H54 (cell line): ENCODE measurements at regions not wholly inside any gene's neighbourhood (a gene's known extent, or its start where the extent isn't known, plus 50 kb on each side); places are given as distances from the start of the nearest gene placed in this dataset.
"Not testable (repeated sequence)": the region's sequence is repeated elsewhere in the genome, so short reads cannot be mapped to it uniquely, and the experiment has no call there.

Experiments used
- DNase-seq: peaks from one replicate; pipeline ENCODE4 v3.0.0; 2011; ENCODE audit warnings: low spot score, mixed read lengths; ENCODE audit not compliant: insufficient read length
- FAIRE-seq: peaks from 3 replicates; lab custom pipeline; 2011; peaks lifted over from hg19 to GRCh38; lab: Jason Lieb, UNC
- POLR2A ChIP-seq: IDR thresholded peaks from 2 replicates; pipeline ENCODE4 v1.6.1; 2011; ENCODE audit warnings: low read depth, mild to moderate bottlenecking, low read length

- DNase-seq, result no peak
- no peak for TF ChIP-seq POLR2A
- FAIRE-seq, result no peak
Observed at GRCh38 chr4:12507868-12508481, 976.2 kb downstream of the RAB28 start.

DNA sequence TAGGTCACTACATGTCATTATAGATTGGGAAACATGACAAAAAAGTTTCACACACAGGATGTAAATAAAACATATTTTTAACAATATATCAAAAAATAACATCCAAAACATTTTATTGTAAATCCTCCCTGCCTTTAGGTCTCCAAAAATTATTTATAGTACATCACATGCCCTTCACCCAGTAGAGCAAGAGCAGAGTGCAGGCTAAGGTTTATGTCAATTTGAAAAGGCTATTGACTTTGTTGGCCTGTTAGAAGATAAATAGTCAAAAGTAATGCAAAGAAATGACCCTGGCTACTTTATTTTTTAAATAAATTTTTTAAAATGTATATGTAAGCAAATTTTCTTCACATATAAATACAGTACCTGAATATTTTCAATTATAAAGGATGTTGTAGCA lies 983.7 kb downstream of the RAB28 start:
- FAIRE-seq (no peak), DNase-seq (no peak)
- no peak for TF ChIP-seq POLR2A

DNA sequence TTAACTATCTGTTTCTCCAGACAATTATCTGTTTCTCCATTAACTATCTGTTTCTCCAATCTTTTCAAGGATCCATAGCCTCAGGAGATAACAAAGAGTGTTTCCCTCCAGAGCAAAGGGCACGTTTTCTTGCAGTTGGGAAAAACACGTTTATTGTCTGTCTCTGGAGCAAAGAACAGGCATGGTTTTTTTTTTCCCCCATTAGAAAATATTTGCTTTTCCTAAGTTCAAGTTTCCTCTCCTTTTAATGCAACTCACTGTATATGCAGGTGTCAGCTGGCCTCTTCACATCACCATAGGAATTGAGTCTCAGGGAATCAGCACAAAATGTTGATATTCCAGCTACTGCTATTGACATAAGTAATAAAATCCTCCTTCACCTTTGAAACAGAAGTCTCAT lies 984.4 kb downstream of the RAB28 start:
- TF ChIP-seq POLR2A, result no peak
- FAIRE-seq (no peak), DNase-seq (no peak)

DNA sequence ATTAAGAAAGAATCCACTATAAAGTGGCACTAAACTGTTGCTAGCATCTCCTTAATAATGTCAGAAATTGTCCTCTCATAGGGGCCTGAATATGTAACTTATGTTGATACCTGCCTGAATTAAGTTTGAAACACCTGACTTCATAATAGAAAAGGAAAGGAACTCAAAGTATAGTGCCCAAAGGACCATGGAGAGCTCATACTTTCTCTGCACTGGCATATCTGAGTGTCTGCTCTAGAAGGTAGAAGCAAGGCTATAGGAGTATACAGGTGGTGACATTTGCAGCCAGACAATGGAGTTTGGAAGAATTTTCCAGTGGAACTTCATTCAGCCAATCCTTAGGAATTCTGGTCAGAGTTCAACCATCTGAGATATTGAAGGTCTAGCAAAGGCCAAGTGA lies 988.9 kb downstream of the RAB28 start:
- FAIRE-seq (no peak), DNase-seq (no peak)
- TF ChIP-seq POLR2A, result no peak

DNA sequence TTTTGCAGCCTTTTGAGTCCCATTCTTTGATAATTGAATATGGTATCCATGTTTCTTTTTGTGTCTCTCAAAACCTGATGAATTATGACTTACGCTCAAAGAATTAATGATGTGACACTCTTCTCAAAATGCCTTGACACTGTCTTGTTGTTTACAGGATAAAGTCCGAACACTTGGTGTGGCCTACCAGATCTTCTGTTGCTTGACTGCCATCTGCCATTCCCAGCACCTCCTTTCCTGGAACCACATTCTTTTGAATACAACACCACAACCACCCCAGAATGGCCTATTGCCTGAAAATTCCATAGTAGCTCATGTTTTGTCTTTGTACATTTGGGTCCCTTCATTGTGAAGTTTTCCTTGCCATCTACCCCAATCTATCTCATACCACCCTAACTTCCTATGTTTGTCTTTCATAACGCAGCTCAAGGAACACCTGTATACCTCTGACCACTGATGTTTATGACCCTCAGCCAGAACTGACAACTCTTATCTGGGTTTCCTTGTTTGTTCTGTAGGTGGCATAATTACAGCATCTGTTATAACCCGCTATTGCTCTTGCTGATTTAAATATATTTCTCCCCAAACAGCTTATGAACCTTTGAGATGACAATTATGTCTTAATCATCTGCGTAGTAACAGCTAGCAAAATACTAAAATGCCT lies 991.3 kb downstream of the RAB28 start:
- no peak for DNase-seq
- no peak for TF ChIP-seq POLR2A
- FAIRE-seq, result no peak

DNA sequence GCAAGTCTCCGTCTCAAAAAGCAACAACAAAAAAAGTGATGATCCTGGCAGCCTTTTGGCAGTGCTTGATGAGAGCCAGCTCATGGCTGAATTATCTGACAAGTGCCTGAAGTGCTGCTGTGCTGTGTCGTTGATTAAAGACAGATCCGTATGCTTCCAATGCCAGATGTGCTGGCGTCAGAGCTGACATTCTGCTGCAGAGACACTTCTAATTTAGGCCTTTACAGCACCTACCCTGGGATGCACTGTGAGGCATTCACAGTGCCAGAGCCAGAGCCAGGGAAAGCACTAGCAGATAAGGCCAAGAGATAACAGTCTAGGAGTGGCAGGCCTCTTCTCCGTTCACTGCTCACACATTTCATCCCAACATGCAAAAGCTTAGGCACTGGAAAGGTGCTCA lies 995.5 kb downstream of the RAB28 start:
- no peak for FAIRE-seq
- DNase-seq, result no peak
- no peak for TF ChIP-seq POLR2A

- TF ChIP-seq POLR2A, result no peak
- DNase-seq (no peak), FAIRE-seq (no peak)
Observed at GRCh38 chr4:12487000-12487399, 997.1 kb downstream of the RAB28 start.

GRCh38 chr4:12472087-12472486 lies 1012.1 kb downstream of the RAB28 start:
- no peak for FAIRE-seq

GRCh38 chr4:12471193-12471592 lies 1012.9 kb downstream of the RAB28 start:
- FAIRE-seq, result no peak
- DNase-seq, result no peak
- TF ChIP-seq POLR2A, result no peak

More at GRCh38 chr4:12472087-12472486, 1012.1 kb downstream of the RAB28 start:
- no peak for DNase-seq
- TF ChIP-seq POLR2A, result no peak

- not testable (repeated sequence) for DNase-seq, FAIRE-seq
Observed at GRCh38 chr4:12461576-12461975, 1022.6 kb downstream of the RAB28 start.

- no peak for DNase-seq
- no peak for FAIRE-seq
- no peak for TF ChIP-seq POLR2A
Observed at GRCh38 chr4:12459126-12459525, 1025.0 kb downstream of the RAB28 start.

DNA sequence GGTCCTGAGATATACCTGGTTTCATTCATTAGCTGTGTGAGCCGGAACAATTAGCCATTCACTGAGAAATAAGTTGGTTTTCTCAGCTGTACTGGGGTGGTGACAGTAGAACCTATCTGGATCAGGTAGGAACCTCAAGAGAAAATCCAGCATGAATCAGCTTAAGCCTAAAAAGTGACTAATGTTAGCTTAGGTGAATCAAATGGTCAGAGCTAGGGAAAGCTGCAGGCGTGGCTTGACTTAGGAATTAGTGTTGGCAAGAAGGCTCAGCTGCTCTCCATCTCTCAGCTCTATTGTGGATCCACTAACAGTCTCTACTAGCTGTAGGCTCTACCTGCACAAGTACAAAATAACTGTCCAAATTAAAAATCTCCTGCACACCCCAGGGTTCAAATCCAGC lies 1025.5 kb downstream of the RAB28 start:
- no peak for TF ChIP-seq POLR2A
- FAIRE-seq (no peak), DNase-seq (no peak)

DNA sequence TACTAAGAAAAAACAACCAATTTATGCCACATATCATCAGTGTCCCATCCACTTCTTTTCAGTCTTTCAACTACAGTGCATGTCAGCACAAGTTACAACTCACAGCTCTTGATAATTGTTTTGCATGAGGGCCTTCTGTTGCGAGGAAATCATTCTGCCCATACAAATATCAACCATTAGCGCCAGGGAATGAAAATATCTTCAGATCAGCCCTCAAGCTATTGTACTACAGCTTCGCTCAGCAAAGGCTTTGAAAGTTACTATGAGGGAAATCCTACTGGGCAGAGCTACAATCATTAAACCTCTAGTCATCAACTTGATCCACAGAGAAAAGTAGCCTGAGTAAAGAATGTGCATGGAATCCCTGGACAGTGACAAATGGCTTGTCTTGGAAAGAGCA lies 1023.6 kb upstream of the HS3ST1 start:
- TF ChIP-seq POLR2A, result no peak
- FAIRE-seq (no peak), DNase-seq (no peak)

- no peak for FAIRE-seq
- no peak for TF ChIP-seq POLR2A
- no peak for DNase-seq
Observed at GRCh38 chr4:12447451-12447850, 1018.8 kb upstream of the HS3ST1 start.

GRCh38 chr4:12446657-12447185 lies 1018.0 kb upstream of the HS3ST1 start:
- no peak for TF ChIP-seq POLR2A
- FAIRE-seq, result no peak
- no peak for DNase-seq
